RWPE2 (cell line): ENCODE measurements at regions not wholly inside any gene's neighbourhood (a gene's known extent, or its start where the extent isn't known, plus 50 kb on each side); places are given as distances from the start of the nearest gene placed in this dataset.
A peak's percentile ranks its signal among the peaks of the same experiment; 100 is the strongest.
"Not testable (repeated sequence)": the region's sequence is repeated elsewhere in the genome, so short reads cannot be mapped to it uniquely, and the experiment has no call there.

Experiments
- ATAC-seq: fragments of 200-7000 bp; cut with Tn5 transposase; 3 replicates; pipeline ENCODE4 v1.9.1; 2021; ENCODE audit warnings: low read depth
- DNase-seq: peaks from one replicate; pipeline ENCODE4 v3.0.0-alpha.2; 2020; ENCODE audit warnings: low spot score
- H3K27ac ChIP-seq: fragments of 450-650 bp; 2 replicates; pipeline ENCODE4 v1.5.1; 2017; ENCODE audit warnings: mild to moderate bottlenecking; ENCODE audit not compliant: poor library complexity, severe bottlenecking
- H3K27me3 ChIP-seq: fragments of 250-450 bp; sonication (Bioruptor Pico); 2 replicates; pipeline ENCODE4 v1.5.1; 2021; ENCODE audit warnings: mild to moderate bottlenecking, moderate library complexity; ENCODE audit not compliant: insufficient read depth, poor library complexity, severe bottlenecking
- H3K36me3 ChIP-seq: fragments of 250-450 bp; sonication (Bioruptor Pico); 2 replicates; pipeline ENCODE4 v1.5.1; 2020; ENCODE audit warnings: low read depth, mild to moderate bottlenecking, moderate library complexity
- H3K4me1 ChIP-seq: fragments of 250-450 bp; sonication (Bioruptor Pico); 2 replicates; pipeline ENCODE4 v1.5.1; 2021; ENCODE audit warnings: mild to moderate bottlenecking, moderate library complexity; ENCODE audit not compliant: insufficient read depth, poor library complexity, severe bottlenecking
- H3K4me3 ChIP-seq: fragments of 250-450 bp; sonication (Bioruptor Pico); 2 replicates; pipeline ENCODE4 v1.5.1; 2021; ENCODE audit warnings: mild to moderate bottlenecking, moderate library complexity; ENCODE audit not compliant: severe bottlenecking
- H3K9me3 ChIP-seq: fragments of 250-450 bp; sonication (Bioruptor Pico); 2 replicates; pipeline ENCODE4 v1.5.1; 2021; ENCODE audit warnings: mild to moderate bottlenecking, moderate library complexity; ENCODE audit not compliant: severe bottlenecking
- CTCF ChIP-seq: fragments of 450-650 bp; IDR thresholded peaks from one replicate; pipeline ENCODE4 v1.5.1; 2017; ENCODE audit warnings: mild to moderate bottlenecking, moderate library complexity; ENCODE audit not compliant: poor library complexity, severe bottlenecking

GRCh38 chr22:27252282-27253049 is 549.1 kb downstream of the MN1 start:
- H3K9me3 ChIP-seq: no peaks in the 10 kb centered on the region
- no peak for TF ChIP-seq CTCF
- no peak overlapping the region for H3K4me3 ChIP-seq
- no peak for DNase-seq
- peak; percentile 85 for ATAC-seq
- H3K27ac ChIP-seq: peak overlapping the region; percentile 19
- H3K4me1 ChIP-seq: no peaks in the 10 kb centered on the region
- no peaks in the 10 kb centered on the region for H3K27me3 ChIP-seq
- H3K36me3 ChIP-seq: no peaks in the 10 kb centered on the region

- no peak for DNase-seq
- TF ChIP-seq CTCF: no peak
- H3K36me3 ChIP-seq: no peaks in the 10 kb centered on the region
Measured at GRCh38 chr22:27253108-27253902, 548.3 kb downstream of the MN1 start.

GRCh38 chr22:27254063-27254462 is 547.5 kb downstream of the MN1 start:
- H3K4me1 ChIP-seq, H3K27ac ChIP-seq, DNase-seq, H3K9me3 ChIP-seq, H3K27me3 ChIP-seq, H3K36me3 ChIP-seq, ATAC-seq, H3K4me3 ChIP-seq: not testable (repeated sequence)

More at GRCh38 chr22:27253108-27253902, 548.3 kb downstream of the MN1 start:
- Histone ChIP-seq H3K27me3 (no peaks in the 10 kb centered on the region), H3K27ac (no peak overlapping the region), H3K4me1 (no peaks in the 10 kb centered on the region), H3K9me3 (no peaks in the 10 kb centered on the region), H3K4me3 (no peak overlapping the region)
- ATAC-seq: no peak

GRCh38 chr22:27255580-27255979 is 546.0 kb downstream of the MN1 start:
- Histone ChIP-seq H3K36me3 (no peaks in the 10 kb centered on the region), H3K4me3 (no peak overlapping the region), H3K9me3 (no peaks in the 10 kb centered on the region), H3K27me3 (no peaks in the 10 kb centered on the region), H3K4me1 (no peaks in the 10 kb centered on the region), H3K27ac (no peak overlapping the region)
- DNase-seq (no peak), ATAC-seq (no peak)
- no peak for TF ChIP-seq CTCF

GRCh38 chr22:27257987-27258386 is 543.6 kb downstream of the MN1 start:
- Histone ChIP-seq H3K27ac (no peak overlapping the region), H3K36me3 (no peaks in the 10 kb centered on the region), H3K9me3 (no peaks in the 10 kb centered on the region), H3K4me1 (no peaks in the 10 kb centered on the region), H3K27me3 (no peaks in the 10 kb centered on the region), H3K4me3 (no peak overlapping the region)
- DNase-seq (no peak), ATAC-seq (no peak)
- no peak for TF ChIP-seq CTCF
